WTC11 (cell line): ENCODE measurements at regions not wholly inside any gene's neighbourhood (a gene's known extent, or its start where the extent isn't known, plus 50 kb on each side); places are given as distances from the start of the nearest gene placed in this dataset.

Source experiments
- ATAC-seq: fragments of 200-7000 bp; cut with Tn5 transposase; 2 replicates; pipeline ENCODE4 v1.10.0; 2021; ENCODE audit warnings: mild to moderate bottlenecking, moderate library complexity
- CTCF ChIA-PET: fragments of 300-600 bp; sonication (Branson Sonifier 250); formaldehyde crosslinking; loops from one replicate; lab custom pipeline; 2021; ENCODE audit warnings: antibody characterized with exemption; lab: Charles Lee
- POLR2A ChIA-PET: fragments of 350-600 bp; sonication (Branson Sonifier 250); formaldehyde crosslinking; loops from one replicate; lab custom pipeline; 2021; ENCODE audit warnings: antibody characterized with exemption; lab: Charles Lee
- DNase-seq: peaks from one replicate; pipeline ENCODE4 v3.0.0; 2021; ENCODE audit warnings: low spot score
- H3K27ac Mint-ChIP-seq: 2 replicates; pipeline ENCODE4 v1.8.0; 2021; ENCODE audit warnings: mixed read lengths
- H3K27me3 Mint-ChIP-seq: 2 replicates; pipeline ENCODE4 v1.8.0; 2021; ENCODE audit warnings: low read depth, mild to moderate bottlenecking, moderate library complexity, mixed read lengths
- H3K36me3 Mint-ChIP-seq: 2 replicates; pipeline ENCODE4 v1.8.0; 2021; ENCODE audit warnings: mixed read lengths
- H3K4me1 Mint-ChIP-seq: 2 replicates; pipeline ENCODE4 v1.8.0; 2022; ENCODE audit warnings: mixed read lengths
- H3K4me3 Mint-ChIP-seq: 2 replicates; pipeline ENCODE4 v1.8.0; 2021; ENCODE audit warnings: mild to moderate bottlenecking, moderate library complexity, mixed read lengths
- H3K9me3 Mint-ChIP-seq: 2 replicates; pipeline ENCODE4 v1.8.0; 2021; ENCODE audit warnings: mixed read lengths
- ATF3 ChIP-seq: sonication (generic); formaldehyde crosslinking; conservative IDR thresholded peaks from 2 replicates; pipeline ENCODE4 v1.8.1; 2022; ENCODE audit warnings: mild to moderate bottlenecking, missing genetic modification reagents
- ATF6 ChIP-seq: sonication (generic); formaldehyde crosslinking; IDR thresholded peaks from 2 replicates; pipeline ENCODE4 v1.8.1; 2023; ENCODE audit warnings: mild to moderate bottlenecking, missing genetic modification reagents
- CTCF ChIP-seq: fragments of 200-600 bp; IDR thresholded peaks from 2 replicates; pipeline ENCODE4 v1.8.0; 2022; ENCODE audit warnings: antibody characterized with exemption
- ELF4 ChIP-seq: sonication (generic); formaldehyde crosslinking; IDR thresholded peaks from 2 replicates; pipeline ENCODE4 v1.8.1; 2022; ENCODE audit warnings: low read depth, mild to moderate bottlenecking, moderate library complexity, missing genetic modification reagents
- FOXJ3 ChIP-seq: sonication (generic); formaldehyde crosslinking; IDR thresholded peaks from 2 replicates; pipeline ENCODE4 v1.9.0; 2021; ENCODE audit warnings: missing genetic modification reagents, mild to moderate bottlenecking, borderline replicate concordance
- FOXK1 ChIP-seq: sonication (generic); formaldehyde crosslinking; IDR thresholded peaks from 2 replicates; pipeline ENCODE4 v1.8.0; 2022; ENCODE audit warnings: mild to moderate bottlenecking, moderate library complexity, missing genetic modification reagents
- HMGA2 ChIP-seq: fragments of 250-450 bp; sonication (Bioruptor Pico); IDR thresholded peaks from 2 replicates; pipeline ENCODE4 v1.4.0; 2021; ENCODE audit warnings: mild to moderate bottlenecking, moderate library complexity
- HMGXB4 ChIP-seq: sonication (generic); formaldehyde crosslinking; IDR thresholded peaks from 2 replicates; pipeline ENCODE4 v1.8.1; 2023; ENCODE audit warnings: mild to moderate bottlenecking, moderate library complexity, missing genetic modification reagents
- IRF2 ChIP-seq: sonication (generic); formaldehyde crosslinking; IDR thresholded peaks from 2 replicates; pipeline ENCODE4 v1.8.0; 2022; ENCODE audit warnings: low read depth, missing genetic modification reagents, borderline replicate concordance
- MYBL2 ChIP-seq: sonication (generic); formaldehyde crosslinking; IDR thresholded peaks from 2 replicates; pipeline ENCODE4 v1.8.1; 2023; ENCODE audit warnings: mild to moderate bottlenecking, moderate library complexity, missing genetic modification reagents
- NR2C2 ChIP-seq: sonication (generic); formaldehyde crosslinking; IDR thresholded peaks from 2 replicates; pipeline ENCODE4 v1.8.0; 2022; ENCODE audit warnings: mild to moderate bottlenecking, missing genetic modification reagents
- SOX15 ChIP-seq: fragments of 250-450 bp; sonication (Bioruptor Pico); IDR thresholded peaks from 2 replicates; pipeline ENCODE4 v1.9.0; 2021; ENCODE audit warnings: mild to moderate bottlenecking
- ZNF219 ChIP-seq: sonication (generic); formaldehyde crosslinking; IDR thresholded peaks from 2 replicates; pipeline ENCODE4 v1.8.0; 2023; ENCODE audit warnings: missing genetic modification reagents, mild to moderate bottlenecking, borderline replicate concordance
- ZNF317 ChIP-seq: sonication (generic); formaldehyde crosslinking; IDR thresholded peaks from 2 replicates; pipeline ENCODE4 v1.8.1; 2023; ENCODE audit warnings: low read depth, mild to moderate bottlenecking, moderate library complexity, missing genetic modification reagents, borderline replicate concordance
- ZNF512 ChIP-seq: sonication (generic); formaldehyde crosslinking; IDR thresholded peaks from 2 replicates; pipeline ENCODE4 v1.8.1; 2022; ENCODE audit warnings: missing genetic modification reagents, borderline replicate concordance
- ZNF532 ChIP-seq: fragments of 250-450 bp; sonication (Bioruptor Pico); IDR thresholded peaks from 2 replicates; pipeline ENCODE4 v1.9.0; 2021; ENCODE audit warnings: mild to moderate bottlenecking, borderline replicate concordance
- ZSCAN18 ChIP-seq: fragments of 250-450 bp; sonication (Bioruptor Pico); IDR thresholded peaks from 2 replicates; pipeline ENCODE4 v2.1.2; 2022; ENCODE audit warnings: mild to moderate bottlenecking, moderate library complexity

GRCh38 chr11:69894648-69895047 is 75.4 kb upstream of the FGF3 start:
- POLR2A ChIA-PET: no interaction called here
- CTCF ChIA-PET: interaction anchor here (1.0 to 2.8 kb wide), 3 partner anchors 16 to 176 kb away, joined by 3 to 74 read pairs (median 3); no protein-coding TSS in a partner anchor
- Mint-ChIP-seq H3K27me3 (peaks cover 29% of the 10 kb centered on the region), H3K4me3 (no peak overlapping the region), H3K4me1 (peaks cover 31% of the 10 kb centered on the region), H3K36me3 (no peaks in the 10 kb centered on the region), H3K9me3 (peaks cover 10% of the 10 kb centered on the region), H3K27ac (no peak overlapping the region)
- ATAC-seq (no peak), DNase-seq (peak; percentile 6)
- no peak for TF ChIP-seq FOXK1
- no peak for TF ChIP-seq FOXJ3 (CRISPR knock-in tag)
- TF ChIP-seq HMGXB4: no peak
- no peak for TF ChIP-seq ATF6 (CRISPR knock-in tag)
- no peak for TF ChIP-seq ELF4
- TF ChIP-seq ATF3 (CRISPR knock-in tag): no peak
- TF ChIP-seq ZNF532 (CRISPR knock-in tag): no peak
- TF ChIP-seq ZSCAN18 (CRISPR knock-in tag): no peak
- no peak for TF ChIP-seq ZNF219 (CRISPR knock-in tag)
- TF ChIP-seq NR2C2 (CRISPR knock-in tag): no peak
- TF ChIP-seq CTCF: no peak
- no peak for TF ChIP-seq MYBL2 (CRISPR knock-in tag)
- TF ChIP-seq HMGA2: no peak
- no peak for TF ChIP-seq ZNF317
- no peak for TF ChIP-seq SOX15 (CRISPR knock-in tag)
- no peak for TF ChIP-seq IRF2 (CRISPR knock-in tag)
- TF ChIP-seq ZNF512 (CRISPR knock-in tag): no peak
